ENCODE measurements at regions not wholly inside any gene's neighbourhood (a gene's known extent, or its start where the extent isn't known, plus 50 kb on each side); places are given as distances from the start of the nearest gene placed in this dataset.

- no peaks in the 10 kb centered on the region for H3K4me1 Mint-ChIP-seq (ENCODE audit: low read depth)
- H3K9me3 Mint-ChIP-seq = no peaks in the 10 kb centered on the region
- H3K27ac Mint-ChIP-seq = no peak overlapping the region
- H3K27me3 Mint-ChIP-seq (ENCODE audit: low read depth) = no peaks in the 10 kb centered on the region
- H3K4me3 Mint-ChIP-seq (ENCODE audit: low read depth) = no peak overlapping the region
- no peaks in the 10 kb centered on the region for H3K36me3 Mint-ChIP-seq (ENCODE audit: low read depth)
- no peak for DNase-seq (ENCODE audit: low spot score)
- intact Hi-C loops (cut with micrococcal nuclease) = no loop called here
Measured at GRCh38 chr10:117468665-117469064, 73.9 kb upstream of the EMX2 start.

GRCh38 chr10:117464176-117464575 is 78.4 kb upstream of the EMX2 start:
- intact Hi-C loops (cut with micrococcal nuclease) = no loop called here
- Mint-ChIP-seq H3K4me3 (ENCODE audit: low read depth) (no peak overlapping the region), H3K27ac (no peak overlapping the region), H3K36me3 (ENCODE audit: low read depth) (no peaks in the 10 kb centered on the region), H3K9me3 (no peaks in the 10 kb centered on the region), H3K27me3 (ENCODE audit: low read depth) (no peaks in the 10 kb centered on the region), H3K4me1 (ENCODE audit: low read depth) (no peaks in the 10 kb centered on the region)
- no peak for DNase-seq (ENCODE audit: low spot score)

GRCh38 chr10:117463545-117463920 is 79.0 kb upstream of the EMX2 start:
- no peaks in the 10 kb centered on the region for H3K27me3 Mint-ChIP-seq (ENCODE audit: low read depth)

DNA sequence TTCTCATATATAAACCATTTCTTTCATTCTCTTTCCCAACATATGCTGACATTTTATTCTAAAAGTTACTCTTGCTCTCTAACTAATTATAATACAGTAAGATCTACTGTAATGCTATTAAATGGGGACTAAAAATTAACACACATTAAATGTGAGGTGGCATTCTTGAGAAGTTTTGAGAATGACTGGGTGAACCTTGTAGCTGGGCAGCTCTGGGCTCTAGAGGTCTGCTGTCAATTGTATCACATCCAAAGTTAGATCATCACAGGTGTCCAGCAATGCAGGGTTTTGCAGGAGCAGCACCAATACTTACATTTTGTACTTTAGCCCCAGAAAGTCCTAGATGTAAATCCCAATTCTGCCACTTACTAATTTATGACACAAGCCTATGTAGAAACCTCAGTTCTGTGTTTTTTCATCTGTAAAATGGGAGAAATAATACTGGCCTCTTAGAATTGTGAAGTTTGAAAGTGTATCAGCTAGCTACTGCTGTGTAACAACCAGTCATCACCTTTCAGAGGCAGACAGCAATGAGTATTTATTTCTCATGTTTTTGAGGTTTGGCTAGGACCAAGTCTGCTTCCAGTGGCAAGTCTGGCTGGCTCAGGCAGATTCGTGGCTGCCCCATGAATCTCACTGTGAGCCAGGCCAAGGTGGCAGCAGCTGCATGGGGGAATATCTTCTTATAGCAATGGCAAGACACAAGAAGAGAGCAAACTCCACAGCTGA is 79.6 kb upstream of the EMX2 start:
- no peak overlapping the region for H3K4me3 Mint-ChIP-seq (ENCODE audit: low read depth)
- H3K9me3 Mint-ChIP-seq = no peaks in the 10 kb centered on the region
- no peaks in the 10 kb centered on the region for H3K27me3 Mint-ChIP-seq (ENCODE audit: low read depth)
- H3K4me1 Mint-ChIP-seq (ENCODE audit: low read depth) = no peaks in the 10 kb centered on the region
- H3K27ac Mint-ChIP-seq = no peak overlapping the region
- intact Hi-C loops (cut with micrococcal nuclease) = no loop called here
- H3K36me3 Mint-ChIP-seq (ENCODE audit: low read depth) = no peaks in the 10 kb centered on the region
- DNase-seq (ENCODE audit: low spot score) = no peak

More at GRCh38 chr10:117463545-117463920, 79.0 kb upstream of the EMX2 start:
- Mint-ChIP-seq H3K9me3 (no peaks in the 10 kb centered on the region), H3K4me3 (ENCODE audit: low read depth) (no peak overlapping the region), H3K4me1 (ENCODE audit: low read depth) (no peaks in the 10 kb centered on the region), H3K36me3 (ENCODE audit: low read depth) (no peaks in the 10 kb centered on the region), H3K27ac (no peak overlapping the region)
- no peak for DNase-seq (ENCODE audit: low spot score)
- intact Hi-C loops (cut with micrococcal nuclease) = no loop called here

DNA sequence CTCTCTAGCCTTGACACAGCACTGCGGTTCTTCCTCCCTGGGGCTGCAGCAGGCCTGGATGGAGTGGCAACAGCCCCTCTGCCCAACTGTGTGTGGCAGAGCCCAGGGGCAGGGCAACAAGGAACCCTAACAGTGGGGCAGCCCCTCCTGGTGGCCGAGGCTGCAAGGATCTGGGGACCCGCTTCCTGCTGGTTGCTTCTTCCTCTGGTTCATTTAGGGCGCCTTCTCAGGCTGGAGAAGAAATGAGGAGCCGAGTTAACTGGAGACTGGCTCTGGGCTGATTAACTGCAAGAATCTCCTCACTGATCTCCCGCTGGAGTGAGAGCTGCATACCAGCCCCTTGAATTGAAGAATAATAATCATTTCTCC is 80.1 kb upstream of the EMX2 start:
- H3K4me1 Mint-ChIP-seq (ENCODE audit: low read depth) = no peaks in the 10 kb centered on the region
- H3K4me3 Mint-ChIP-seq (ENCODE audit: low read depth) = no peak overlapping the region
- H3K36me3 Mint-ChIP-seq (ENCODE audit: low read depth) = no peaks in the 10 kb centered on the region
- H3K27ac Mint-ChIP-seq = no peak overlapping the region
- no peaks in the 10 kb centered on the region for H3K9me3 Mint-ChIP-seq
- no peak for DNase-seq (ENCODE audit: low spot score)
- intact Hi-C loops (cut with micrococcal nuclease) = no loop called here
- H3K27me3 Mint-ChIP-seq (ENCODE audit: low read depth) = no peaks in the 10 kb centered on the region

DNA sequence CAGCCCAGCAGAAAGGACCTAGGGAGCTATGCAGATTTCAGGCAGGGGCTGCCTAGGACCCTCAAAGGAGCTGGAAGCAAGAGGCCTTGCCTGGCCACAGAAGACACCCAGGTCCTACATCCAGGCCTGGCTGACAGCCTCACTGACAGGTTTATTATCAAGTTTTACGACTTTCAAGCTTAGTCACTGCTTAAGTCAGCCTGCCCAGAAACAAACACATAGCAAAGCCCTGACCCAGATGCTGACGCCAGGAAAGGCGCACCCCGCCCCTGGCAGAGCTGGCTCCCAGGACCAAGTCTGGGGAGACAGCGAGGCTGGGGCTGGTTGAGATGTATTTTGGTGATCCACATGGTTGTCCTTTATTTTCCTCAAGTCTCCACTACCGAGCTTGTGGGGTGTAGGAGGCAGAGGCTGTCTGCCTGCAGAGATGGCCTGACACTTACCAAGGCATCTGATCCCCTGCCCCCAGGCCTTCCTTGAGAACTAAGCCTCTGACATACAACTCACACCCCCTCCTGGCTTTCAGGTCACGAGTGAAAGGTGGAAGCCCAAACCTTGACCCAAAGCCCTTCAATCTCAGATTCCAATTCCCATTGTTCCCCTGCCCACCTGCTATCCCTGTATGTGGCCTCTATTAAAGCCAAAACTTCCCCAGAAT is 80.7 kb upstream of the EMX2 start:
- intact Hi-C loops (cut with micrococcal nuclease) = no loop called here
- no peak overlapping the region for H3K4me3 Mint-ChIP-seq (ENCODE audit: low read depth)
- DNase-seq (ENCODE audit: low spot score) = no peak
- no peak overlapping the region for H3K27ac Mint-ChIP-seq
- no peaks in the 10 kb centered on the region for H3K4me1 Mint-ChIP-seq (ENCODE audit: low read depth)
- H3K36me3 Mint-ChIP-seq (ENCODE audit: low read depth) = no peaks in the 10 kb centered on the region
- no peaks in the 10 kb centered on the region for H3K27me3 Mint-ChIP-seq (ENCODE audit: low read depth)
- no peaks in the 10 kb centered on the region for H3K9me3 Mint-ChIP-seq

GRCh38 chr10:117460846-117461765 is 81.4 kb upstream of the EMX2 start:
- H3K27me3 Mint-ChIP-seq (ENCODE audit: low read depth) = no peaks in the 10 kb centered on the region
- no peaks in the 10 kb centered on the region for H3K9me3 Mint-ChIP-seq
- no peaks in the 10 kb centered on the region for H3K36me3 Mint-ChIP-seq (ENCODE audit: low read depth)
- intact Hi-C loops (cut with micrococcal nuclease) = no loop called here
- H3K27ac Mint-ChIP-seq = no peak overlapping the region
- H3K4me3 Mint-ChIP-seq (ENCODE audit: low read depth) = no peak overlapping the region
- H3K4me1 Mint-ChIP-seq (ENCODE audit: low read depth) = no peaks in the 10 kb centered on the region
- DNase-seq (ENCODE audit: low spot score) = no peak

DNA sequence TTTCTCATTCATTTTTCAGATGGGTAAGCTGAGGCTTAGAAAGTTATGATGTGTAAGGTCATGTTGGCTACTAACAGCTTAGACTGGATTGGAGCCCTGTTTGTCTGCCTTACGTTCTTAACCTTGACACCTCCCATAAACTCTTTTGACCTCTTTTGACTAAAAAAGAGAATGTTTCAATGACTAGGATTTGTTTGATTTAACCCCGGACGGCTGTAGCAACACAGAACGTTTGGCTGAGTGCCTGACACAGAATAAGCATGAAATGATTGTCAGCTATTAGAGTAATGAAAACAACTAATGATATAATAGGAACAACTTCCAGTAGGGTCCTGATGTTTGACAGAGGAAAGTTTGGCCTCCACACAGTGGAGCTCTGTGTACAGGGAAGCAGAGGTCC is 83.3 kb upstream of the PDZD8 start:
- Mint-ChIP-seq H3K27ac (no peak overlapping the region), H3K4me3 (ENCODE audit: low read depth) (no peak overlapping the region), H3K4me1 (ENCODE audit: low read depth) (no peaks in the 10 kb centered on the region), H3K9me3 (no peaks in the 10 kb centered on the region), H3K27me3 (ENCODE audit: low read depth) (no peaks in the 10 kb centered on the region), H3K36me3 (ENCODE audit: low read depth) (no peaks in the 10 kb centered on the region)
- no peak for DNase-seq (ENCODE audit: low spot score)
- intact Hi-C loops (cut with micrococcal nuclease) = no loop called here

- H3K27ac Mint-ChIP-seq = no peak overlapping the region
- no peaks in the 10 kb centered on the region for H3K27me3 Mint-ChIP-seq (ENCODE audit: low read depth)
- no peaks in the 10 kb centered on the region for H3K36me3 Mint-ChIP-seq (ENCODE audit: low read depth)
- no peaks in the 10 kb centered on the region for H3K9me3 Mint-ChIP-seq
- H3K4me1 Mint-ChIP-seq (ENCODE audit: low read depth) = no peaks in the 10 kb centered on the region
- no peak overlapping the region for H3K4me3 Mint-ChIP-seq (ENCODE audit: low read depth)
- DNase-seq (ENCODE audit: low spot score) = no peak
- intact Hi-C loops (cut with micrococcal nuclease) = no loop called here
Measured at GRCh38 chr10:117457932-117458331, 82.7 kb upstream of the PDZD8 start.

DNA sequence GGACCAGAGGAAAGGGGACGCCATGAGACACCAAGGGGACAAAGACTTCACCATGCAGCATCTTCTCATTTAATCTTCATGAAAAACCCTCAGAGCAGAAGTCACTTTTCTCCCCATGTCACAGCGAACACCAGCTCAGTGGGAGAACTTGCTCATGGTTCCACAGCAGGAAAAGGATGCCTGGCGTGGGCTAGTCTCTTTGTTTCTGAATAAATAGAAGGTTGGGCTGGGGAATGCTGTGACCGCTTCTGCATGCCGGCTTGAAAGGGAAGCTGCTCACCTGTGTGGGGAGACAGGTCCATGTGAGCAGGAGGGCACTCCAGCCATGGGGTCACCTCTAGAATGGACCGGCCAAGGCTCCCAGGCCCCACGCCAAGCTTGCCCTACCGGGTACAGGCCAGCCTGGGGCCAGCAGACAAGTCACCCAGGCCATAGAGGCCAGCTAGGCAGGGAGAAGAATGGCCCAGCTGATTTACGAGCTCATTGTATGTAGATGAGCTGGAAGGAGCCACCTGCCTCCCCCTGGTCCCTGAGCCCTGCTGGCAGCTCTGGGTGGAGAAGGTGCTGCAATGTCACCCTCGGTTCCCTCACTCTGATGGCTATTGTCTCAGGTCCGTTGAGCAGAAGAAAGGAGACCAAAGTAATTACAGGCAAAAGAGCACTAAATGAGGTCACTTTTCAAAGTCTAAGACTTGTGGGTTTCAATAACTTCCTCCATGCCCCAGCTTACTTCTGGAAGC is 82.0 kb upstream of the PDZD8 start:
- Mint-ChIP-seq H3K4me3 (ENCODE audit: low read depth) (no peak overlapping the region), H3K27ac (no peak overlapping the region), H3K36me3 (ENCODE audit: low read depth) (no peaks in the 10 kb centered on the region), H3K27me3 (ENCODE audit: low read depth) (no peaks in the 10 kb centered on the region), H3K4me1 (ENCODE audit: low read depth) (no peaks in the 10 kb centered on the region), H3K9me3 (no peaks in the 10 kb centered on the region)
- intact Hi-C loops (cut with micrococcal nuclease) = no loop called here
- DNase-seq (ENCODE audit: low spot score) = no peak

GRCh38 chr10:117455346-117455745 is 80.1 kb upstream of the PDZD8 start:
- no peak for DNase-seq (ENCODE audit: low spot score)
- Mint-ChIP-seq H3K4me1 (ENCODE audit: low read depth) (no peaks in the 10 kb centered on the region), H3K4me3 (ENCODE audit: low read depth) (no peak overlapping the region), H3K27me3 (ENCODE audit: low read depth) (no peaks in the 10 kb centered on the region), H3K27ac (no peak overlapping the region), H3K36me3 (ENCODE audit: low read depth) (no peaks in the 10 kb centered on the region), H3K9me3 (no peaks in the 10 kb centered on the region)
- intact Hi-C loops (cut with micrococcal nuclease) = no loop called here

DNA sequence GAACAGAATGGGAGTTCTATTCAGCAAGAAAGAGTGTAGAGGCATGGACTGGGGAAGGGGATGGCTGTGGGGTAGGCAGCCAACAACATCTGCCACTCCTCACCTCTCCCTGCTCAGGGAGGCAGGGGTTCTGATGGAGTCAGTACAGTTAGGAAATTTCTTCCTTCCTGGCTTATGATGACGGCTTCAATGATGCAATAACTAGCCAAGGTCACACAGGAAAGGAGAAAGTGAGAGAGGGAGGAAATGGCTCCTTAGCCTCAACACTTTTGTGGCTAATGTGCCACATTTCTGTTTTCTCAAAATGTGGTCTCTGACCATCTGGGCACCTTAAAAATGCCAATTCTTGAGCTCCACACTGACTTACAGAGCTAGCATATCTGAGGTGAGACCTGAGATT is 79.3 kb upstream of the PDZD8 start:
- Mint-ChIP-seq H3K27me3 (ENCODE audit: low read depth) (no peaks in the 10 kb centered on the region), H3K27ac (no peak overlapping the region), H3K4me1 (ENCODE audit: low read depth) (no peaks in the 10 kb centered on the region), H3K4me3 (ENCODE audit: low read depth) (no peak overlapping the region), H3K9me3 (no peaks in the 10 kb centered on the region), H3K36me3 (ENCODE audit: low read depth) (no peaks in the 10 kb centered on the region)
- intact Hi-C loops (cut with micrococcal nuclease) = no loop called here
- DNase-seq (ENCODE audit: low spot score) = no peak

All from activated T-helper 2 cell treated with anti-CD3 and anti-CD28 coated beads, Interferon-gamma antibody, Interleukin-2, Interleukin-4, amounts not matched to agents 10 μg/mL and 5 μg/mL and 100 μg/mL, durations not matched to agents 14 hours and 24 hours and 36 hours (primary cell).